CD14-positive monocyte (primary cell): ENCODE measurements at regions not wholly inside any gene's neighbourhood (a gene's known extent, or its start where the extent isn't known, plus 50 kb on each side); places are given as distances from the start of the nearest gene placed in this dataset.

Experiments used
- DNase-seq, 3 donors: peaks; one replicate each; pipeline ENCODE4 v3.0.0-alpha.2; 2011 to 2022
- H2AFZ ChIP-seq: 2 replicates; pipeline ENCODE4 v1.6.0; 2012; ENCODE audit warnings: mild to moderate bottlenecking, low read depth, low read length, inconsistent platforms; ENCODE audit not compliant: insufficient read depth, poor library complexity, severe bottlenecking
- H3K27ac ChIP-seq, 2 donors: 1 replicate in 1 of 2; 2 replicates in 1 of 2; pipeline ENCODE4 v1.5.1; 2012 to 2013; ENCODE audit warnings: low read length in 2 of 2, control low read depth in 1 of 2, inconsistent platforms in 1 of 2, low read depth in 1 of 2, mild to moderate bottlenecking in 1 of 2
- H3K27me3 ChIP-seq, 2 donors: one replicate each; pipeline versions ENCODE4 v1.6.0 to v1.6.1; 2011 to 2013; ENCODE audit warnings: low read length in 2 of 2; ENCODE audit not compliant: control insufficient read depth in 2 of 2, insufficient read depth in 2 of 2
- H3K36me3 ChIP-seq, 2 donors: replicated peaks in 1 of 2; 1 replicate in 1 of 2; 2 replicates in 1 of 2; pipeline versions ENCODE4 v1.5.1 to v1.6.1; 2012 to 2013; ENCODE audit warnings: low read length in 2 of 2, control low read depth in 1 of 2, inconsistent platforms in 1 of 2, mild to moderate bottlenecking in 1 of 2; ENCODE audit not compliant: insufficient read depth in 2 of 2, control insufficient read depth in 1 of 2
- H3K4me1 ChIP-seq, 2 donors: 1 replicate in 1 of 2; 2 replicates in 1 of 2; pipeline versions ENCODE4 v1.5.1 to v1.6.1; 2012 to 2013; ENCODE audit warnings: low read length in 2 of 2, control low read depth in 1 of 2, inconsistent platforms in 1 of 2, mild to moderate bottlenecking in 1 of 2, moderate library complexity in 1 of 2; ENCODE audit not compliant: insufficient read depth in 2 of 2, control insufficient read depth in 1 of 2
- H3K4me2 ChIP-seq: replicated peaks from 2 replicates; pipeline ENCODE3; 2012; ENCODE audit warnings: low read length, moderate library complexity, mild to moderate bottlenecking; ENCODE audit not compliant: poor library complexity, severe bottlenecking; ENCODE audit errors: extremely low read depth
- H3K4me3 ChIP-seq, 3 experiments: fragments of 200-600 bp in 1 of 3; sonication (generic) in 1 of 3; replicated peaks in 1 of 3; 1 replicate in 2 of 3; 2 replicates in 1 of 3; pipeline ENCODE4 v1.5.1; 2011 to 2013; ENCODE audit warnings: low read length in 3 of 3, mild to moderate bottlenecking in 3 of 3, control low read depth in 2 of 3, low read depth in 2 of 3, inconsistent platforms in 1 of 3, moderate library complexity in 1 of 3
- H3K79me2 ChIP-seq: 2 replicates; pipeline ENCODE4 v1.6.0; 2012; ENCODE audit warnings: mild to moderate bottlenecking, control low read depth, inconsistent platforms, low read length, moderate library complexity; ENCODE audit not compliant: insufficient read depth
- H3K9ac ChIP-seq: 2 replicates; pipeline ENCODE4 v1.6.0; 2017; ENCODE audit warnings: low read length, mild to moderate bottlenecking; ENCODE audit not compliant: insufficient read depth, poor library complexity, severe bottlenecking
- H3K9me3 ChIP-seq, 2 donors: replicated peaks in 1 of 2; 1 replicate in 1 of 2; 2 replicates in 1 of 2; pipeline versions ENCODE4 v1.5.1 to v1.6.1; 2012 to 2013; ENCODE audit warnings: low read length in 2 of 2, control low read depth in 1 of 2; ENCODE audit not compliant: control insufficient read depth in 1 of 2, insufficient read depth in 1 of 2
- H4K20me1 ChIP-seq: 2 replicates; pipeline ENCODE4 v1.6.0; 2012; ENCODE audit warnings: mild to moderate bottlenecking, low read length, control low read depth, moderate library complexity; ENCODE audit not compliant: insufficient read depth
- H3K27ac Mint-ChIP-seq, 7 donors: one replicate each; pipeline ENCODE4 v1.8.0; 2020; ENCODE audit warnings: mild to moderate bottlenecking in 7 of 7, mixed read lengths in 7 of 7, moderate library complexity in 6 of 7, inconsistent platforms in 2 of 7
- H3K27me3 Mint-ChIP-seq, 3 donors: one replicate each; pipeline ENCODE4 v1.8.0; 2021 to 2022; ENCODE audit warnings: low read depth in 3 of 3, mild to moderate bottlenecking in 3 of 3, mixed read lengths in 3 of 3, moderate library complexity in 3 of 3, inconsistent platforms in 1 of 3
- H3K36me3 Mint-ChIP-seq, 2 donors: one replicate each; pipeline ENCODE4 v1.8.0; 2020; ENCODE audit warnings: mixed read lengths in 2 of 2, inconsistent platforms in 1 of 2, mild to moderate bottlenecking in 1 of 2
- H3K4me1 Mint-ChIP-seq: one replicate; pipeline ENCODE4 v1.8.0; 2020; ENCODE audit warnings: mild to moderate bottlenecking, mixed read lengths
- H3K4me3 Mint-ChIP-seq, 2 donors: one replicate each; pipeline ENCODE4 v1.8.0; 2020; ENCODE audit warnings: mild to moderate bottlenecking in 2 of 2, mixed read lengths in 2 of 2, moderate library complexity in 1 of 2
- H3K9me3 Mint-ChIP-seq, 7 donors: one replicate each; pipeline ENCODE4 v1.8.0; 2020 to 2022; ENCODE audit warnings: mixed read lengths in 7 of 7, mild to moderate bottlenecking in 6 of 7, moderate library complexity in 6 of 7, inconsistent platforms in 2 of 7
- WGBS: methylation state at CpG from one replicate; pipeline ENCODE4 v1.1.5; 2013; ENCODE audit warnings: missing lambda C conversion rate; ENCODE audit not compliant: insufficient coverage; 5-methylcytosine and 5-hydroxymethylcytosine counted together
- intact Hi-C, 2 donors: fragments of 100-400 bp; cut with micrococcal nuclease; formaldehyde crosslinking; loops; one replicate each; pipeline versions ENCODE4 v1.15.0 to v1.15.1; 2023
- TF ChIP-seq, protein P1 (sequence below): fragments of 200-600 bp; IDR thresholded peaks from one replicate; pipeline ENCODE4 v1.8.0; 2022; ENCODE audit warnings: antibody characterized with exemption, mild to moderate bottlenecking

DNA sequence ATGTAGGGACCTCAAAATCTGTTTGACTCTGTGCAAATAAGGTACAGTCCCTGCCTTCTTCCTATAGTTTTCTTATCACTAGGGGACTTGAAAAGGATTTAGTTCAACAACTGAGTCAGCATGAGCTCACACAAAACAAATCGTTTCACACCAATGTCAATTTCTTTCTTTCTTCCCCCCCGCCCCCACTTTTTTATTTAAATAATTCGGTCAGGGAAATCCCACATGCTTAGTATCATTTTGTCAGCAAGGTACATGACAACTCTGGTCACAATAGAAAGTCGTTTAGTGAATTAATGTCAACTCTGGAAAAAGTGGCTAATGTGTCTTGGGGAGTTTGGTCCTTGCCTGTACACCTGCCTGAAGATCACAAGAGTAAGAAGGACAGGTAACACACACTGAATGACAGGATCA is 232.2 kb upstream of the PLEKHG7 start:
- Histone ChIP-seq H3K4me3 (no peak overlapping the region), H3K9me3 (no peaks in the 10 kb centered on the region), H3K4me2 (no peak overlapping the region), H3K36me3 (no peaks in the 10 kb centered on the region), H3K9ac (no peak overlapping the region), H3K27ac (no peak overlapping the region), H3K4me1 (peaks cover 0 to 8% of the 10 kb centered on the region in 2 donors), H2AFZ (no peak overlapping the region), H3K27me3 (no peaks in the 10 kb centered on the region), H3K79me2 (no peaks in the 10 kb centered on the region), H4K20me1 (no peaks in the 10 kb centered on the region)
- intact Hi-C loops, result no loop called here
- H3K9me3 Mint-ChIP-seq, result no peaks in the 10 kb centered on the region
- H3K4me3 Mint-ChIP-seq, result no peak overlapping the region
- no peak for DNase-seq
- WGBS, result no CpG with 5 or more reads among the region's 4 CpGs
- H3K27me3 Mint-ChIP-seq, result peaks cover 0 to 2% (median 0%) of the 10 kb centered on the region in 3 donors
- no peak overlapping the region for H3K27ac Mint-ChIP-seq
- H3K4me1 Mint-ChIP-seq, result peaks cover 7% of the 10 kb centered on the region
- TF ChIP-seq, protein P1, sequence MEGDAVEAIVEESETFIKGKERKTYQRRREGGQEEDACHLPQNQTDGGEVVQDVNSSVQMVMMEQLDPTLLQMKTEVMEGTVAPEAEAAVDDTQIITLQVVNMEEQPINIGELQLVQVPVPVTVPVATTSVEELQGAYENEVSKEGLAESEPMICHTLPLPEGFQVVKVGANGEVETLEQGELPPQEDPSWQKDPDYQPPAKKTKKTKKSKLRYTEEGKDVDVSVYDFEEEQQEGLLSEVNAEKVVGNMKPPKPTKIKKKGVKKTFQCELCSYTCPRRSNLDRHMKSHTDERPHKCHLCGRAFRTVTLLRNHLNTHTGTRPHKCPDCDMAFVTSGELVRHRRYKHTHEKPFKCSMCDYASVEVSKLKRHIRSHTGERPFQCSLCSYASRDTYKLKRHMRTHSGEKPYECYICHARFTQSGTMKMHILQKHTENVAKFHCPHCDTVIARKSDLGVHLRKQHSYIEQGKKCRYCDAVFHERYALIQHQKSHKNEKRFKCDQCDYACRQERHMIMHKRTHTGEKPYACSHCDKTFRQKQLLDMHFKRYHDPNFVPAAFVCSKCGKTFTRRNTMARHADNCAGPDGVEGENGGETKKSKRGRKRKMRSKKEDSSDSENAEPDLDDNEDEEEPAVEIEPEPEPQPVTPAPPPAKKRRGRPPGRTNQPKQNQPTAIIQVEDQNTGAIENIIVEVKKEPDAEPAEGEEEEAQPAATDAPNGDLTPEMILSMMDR, result no peak
- no peaks in the 10 kb centered on the region for H3K36me3 Mint-ChIP-seq

DNA sequence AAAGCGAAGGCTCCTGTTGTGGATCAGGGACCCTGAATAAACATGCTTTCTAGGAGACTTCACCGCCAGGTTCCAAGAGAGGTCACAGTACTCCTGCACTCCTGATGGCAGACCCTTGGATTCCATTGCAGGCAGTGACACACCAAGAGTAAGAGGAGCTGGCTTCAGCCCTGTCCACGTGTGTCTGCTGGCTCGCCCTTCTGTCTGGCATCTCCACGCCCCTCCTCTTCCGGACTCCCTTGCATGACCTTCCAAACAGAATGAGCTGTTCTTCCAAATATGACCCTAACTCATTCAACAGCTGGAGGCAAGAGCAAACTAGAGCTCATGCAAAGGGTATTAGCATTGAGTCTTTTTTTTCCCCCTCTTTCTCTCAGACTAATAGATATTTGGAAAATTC is 233.0 kb upstream of the PLEKHG7 start:
- H3K4me1 Mint-ChIP-seq, result peaks cover 7% of the 10 kb centered on the region
- H3K79me2 ChIP-seq, result no peaks in the 10 kb centered on the region
- DNase-seq, result no peak

More for the DNA sequence above, 233.0 kb upstream of the PLEKHG7 start:
- no peaks in the 10 kb centered on the region for H4K20me1 ChIP-seq
- WGBS, result 92% methylated on average over 6 of the region's 6 CpGs
- H3K27ac ChIP-seq, result no peak overlapping the region
- no peak overlapping the region for H3K4me2 ChIP-seq
- Mint-ChIP-seq H3K9me3 (no peaks in the 10 kb centered on the region), H3K27me3 (peaks cover 0 to 2% (median 0%) of the 10 kb centered on the region in 3 donors), H3K36me3 (no peaks in the 10 kb centered on the region), H3K4me3 (no peak overlapping the region), H3K27ac (peak overlapping the region in 1 of 7 donors; percentile 36)
- H3K36me3 ChIP-seq, result no peaks in the 10 kb centered on the region
- intact Hi-C loops, result no loop called here
- H3K9ac ChIP-seq, result no peak overlapping the region
- peaks cover 0 to 8% of the 10 kb centered on the region in 2 donors for H3K4me1 ChIP-seq
- H3K4me3 ChIP-seq, result no peak overlapping the region
- TF ChIP-seq, protein P1, result no peak
- H2AFZ ChIP-seq, result no peak overlapping the region
- H3K9me3 ChIP-seq, result no peaks in the 10 kb centered on the region
- H3K27me3 ChIP-seq, result no peaks in the 10 kb centered on the region
